NCI-H345 treated with DMSO at 0.1 percent for 48 hours (cell line): ENCODE measurements at regions not wholly inside any gene's neighbourhood (a gene's known extent, or its start where the extent isn't known, plus 50 kb on each side); places are given as distances from the start of the nearest gene placed in this dataset.
"Not testable (repeated sequence)": the region's sequence is repeated elsewhere in the genome, so short reads cannot be mapped to it uniquely, and the experiment has no call there.

ENCODE experiments used
- DNase-seq: peaks from one replicate; lab custom pipeline; 2025; ENCODE audit not compliant: unreplicated experiment; lab: John Stamatoyannopoulos, UW

DNA sequence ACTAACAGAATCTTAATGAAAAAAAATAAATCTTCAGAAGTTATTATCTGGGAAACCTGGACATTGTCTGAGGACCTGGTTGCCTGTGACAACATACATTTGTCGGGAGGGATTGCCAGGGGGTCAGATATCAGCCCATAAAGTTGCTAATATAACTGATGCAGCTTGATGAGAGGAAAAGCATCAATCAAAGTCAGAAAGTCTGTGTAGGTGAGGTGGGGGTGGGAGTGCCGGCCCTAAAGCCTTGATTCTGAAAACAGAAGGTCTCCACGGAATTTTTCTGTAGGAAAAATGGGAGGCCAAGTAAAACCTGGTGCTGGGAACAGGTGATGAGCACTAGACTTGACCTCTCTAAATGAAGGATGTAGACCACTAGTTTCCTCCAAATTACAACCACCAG is 281.8 kb downstream of the FGFR2 start:
- DNase-seq: no peak

DNA sequence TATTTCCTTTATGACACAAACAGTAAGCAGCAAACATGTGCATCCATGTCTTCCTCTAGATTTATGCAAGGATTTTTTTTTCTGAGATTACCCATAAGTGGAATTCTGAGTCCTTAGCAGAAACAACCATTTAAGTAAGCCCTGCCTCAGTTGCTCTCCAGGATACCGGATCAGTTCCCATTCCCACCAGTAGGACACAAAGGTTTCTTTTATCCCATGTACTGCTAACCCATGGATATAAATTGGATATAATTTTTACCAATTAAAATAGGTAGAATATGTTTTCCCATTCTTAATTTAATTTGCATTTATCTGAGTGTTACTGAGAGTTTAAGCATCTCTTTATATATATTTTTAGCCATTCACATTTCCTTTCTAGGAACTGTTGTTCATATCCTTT is 280.9 kb downstream of the FGFR2 start:
- DNase-seq: no peak

- peak; percentile 68 for DNase-seq
These were observed 276.2 kb downstream of the FGFR2 start for GRCh38 chr10:121322046-121322445.

GRCh38 chr10:121322776-121323175 is 275.5 kb downstream of the FGFR2 start:
- DNase-seq: no peak

DNA sequence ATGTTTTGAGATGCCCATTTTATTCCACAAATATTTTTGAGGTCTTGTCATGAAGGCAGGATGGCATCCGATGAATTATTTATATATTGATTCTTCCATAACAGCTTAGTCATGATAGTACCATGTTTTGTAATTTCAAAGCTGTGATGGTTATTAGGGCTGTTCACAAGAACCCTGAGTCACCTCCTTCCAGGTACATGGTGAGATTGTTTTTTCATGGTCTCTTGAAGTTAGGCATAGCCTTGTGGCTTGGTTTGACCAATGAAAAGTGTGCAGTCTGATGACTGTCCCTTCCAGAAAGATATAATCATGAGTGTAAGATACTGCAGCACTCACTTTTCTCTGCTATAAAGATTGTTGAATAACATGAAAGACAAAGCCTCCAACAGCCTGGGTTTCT is 274.8 kb downstream of the FGFR2 start:
- DNase-seq: no peak

DNA sequence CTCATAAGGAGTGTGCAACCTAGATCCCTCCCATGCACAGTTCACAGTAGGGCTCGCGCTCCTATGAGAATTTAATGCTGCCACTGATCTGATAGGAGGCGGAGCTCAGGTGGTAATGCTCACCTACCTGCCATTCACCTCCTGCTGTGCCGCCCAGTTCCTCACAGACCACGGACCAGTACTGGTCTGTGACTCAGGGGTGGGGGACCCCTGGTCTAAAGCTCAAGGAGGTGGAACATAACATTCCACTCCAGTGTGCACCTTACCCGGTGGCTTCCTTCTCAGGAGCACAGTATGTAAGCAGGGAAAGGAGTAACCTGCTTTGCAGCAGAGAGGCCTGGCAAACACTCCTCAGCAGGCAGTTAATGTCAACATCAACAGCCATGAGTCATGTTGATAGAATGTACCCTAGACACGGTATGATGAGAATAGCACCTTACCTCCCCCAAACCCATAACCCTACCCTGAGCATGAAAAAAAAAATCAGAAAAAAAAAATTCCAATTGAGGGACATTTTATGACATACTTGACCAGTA is 273.5 kb downstream of the FGFR2 start:
- no peak for DNase-seq

GRCh38 chr10:121325490-121326231 is 272.6 kb downstream of the FGFR2 start:
- DNase-seq: no peak

DNA sequence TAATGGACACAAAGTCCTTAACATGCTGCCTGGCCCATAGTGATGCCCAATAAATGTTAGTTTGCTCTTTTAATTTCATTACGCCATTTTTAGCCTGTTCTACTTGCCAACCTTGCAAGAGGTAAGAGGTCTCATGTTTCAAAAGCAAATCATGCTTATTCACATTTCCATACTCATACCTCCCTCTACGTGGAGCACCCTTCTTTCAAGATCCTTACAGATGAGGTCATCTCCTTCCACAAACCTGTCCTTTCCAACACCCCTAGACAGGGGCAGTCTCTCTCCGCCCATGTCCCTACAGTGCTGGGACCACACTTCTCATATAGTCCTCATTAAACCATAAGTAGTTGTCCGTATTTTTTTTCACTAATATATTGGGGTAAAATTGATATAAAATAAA is 271.3 kb downstream of the FGFR2 start:
- no peak for DNase-seq

GRCh38 chr10:121327727-121328126 is 270.5 kb downstream of the FGFR2 start:
- DNase-seq: no peak

- not testable (repeated sequence) for DNase-seq
These were observed 268.6 kb downstream of the FGFR2 start for GRCh38 chr10:121329631-121330030.

GRCh38 chr10:121330563-121330962 is 267.7 kb downstream of the FGFR2 start:
- no peak for DNase-seq

GRCh38 chr10:121332353-121332752 is 265.9 kb downstream of the FGFR2 start:
- no peak for DNase-seq

DNA sequence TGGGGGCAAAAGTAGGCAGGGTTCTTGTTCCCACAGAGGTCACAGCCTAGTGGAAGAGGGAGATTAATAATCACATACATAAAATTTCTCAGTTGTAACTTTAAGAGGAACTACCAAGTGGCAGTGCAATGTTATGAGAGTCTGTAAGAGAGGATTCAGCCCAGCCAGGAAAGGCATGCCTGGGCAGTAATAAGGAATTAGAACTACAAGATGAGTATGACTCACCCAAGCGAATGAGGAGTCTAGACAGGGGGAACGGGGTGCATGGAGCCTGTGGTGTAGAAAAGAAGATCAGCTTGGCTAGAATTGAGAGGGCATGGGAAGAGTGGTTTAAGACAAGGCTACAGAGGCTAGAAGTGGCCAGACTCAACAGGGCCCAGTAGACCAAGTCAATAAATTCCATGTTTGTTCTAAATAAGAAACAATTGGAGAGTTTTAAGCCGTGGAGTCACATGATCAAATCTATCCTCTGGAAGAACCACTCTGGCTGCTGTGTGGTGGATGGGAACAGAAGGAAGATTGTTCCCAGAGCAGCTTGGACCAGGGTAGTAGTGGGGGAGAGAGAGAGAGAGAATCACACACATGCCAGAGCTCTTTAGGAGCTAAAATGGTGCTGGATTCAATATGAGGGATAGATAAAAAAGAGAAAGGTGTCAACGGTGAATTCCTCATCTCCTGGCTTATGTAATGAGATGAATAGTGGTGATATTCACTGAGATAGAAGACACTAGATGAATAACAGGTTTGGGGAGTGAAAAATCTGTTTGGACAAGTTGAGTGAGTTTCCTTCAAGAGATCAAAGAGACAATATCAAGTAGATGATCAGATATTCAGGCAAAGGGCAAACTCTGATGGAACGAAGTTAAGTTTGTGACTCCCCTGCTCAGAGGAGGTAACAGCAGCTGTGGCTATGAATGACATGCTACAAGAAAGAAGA is 265.1 kb downstream of the FGFR2 start:
- DNase-seq: no peak

DNA sequence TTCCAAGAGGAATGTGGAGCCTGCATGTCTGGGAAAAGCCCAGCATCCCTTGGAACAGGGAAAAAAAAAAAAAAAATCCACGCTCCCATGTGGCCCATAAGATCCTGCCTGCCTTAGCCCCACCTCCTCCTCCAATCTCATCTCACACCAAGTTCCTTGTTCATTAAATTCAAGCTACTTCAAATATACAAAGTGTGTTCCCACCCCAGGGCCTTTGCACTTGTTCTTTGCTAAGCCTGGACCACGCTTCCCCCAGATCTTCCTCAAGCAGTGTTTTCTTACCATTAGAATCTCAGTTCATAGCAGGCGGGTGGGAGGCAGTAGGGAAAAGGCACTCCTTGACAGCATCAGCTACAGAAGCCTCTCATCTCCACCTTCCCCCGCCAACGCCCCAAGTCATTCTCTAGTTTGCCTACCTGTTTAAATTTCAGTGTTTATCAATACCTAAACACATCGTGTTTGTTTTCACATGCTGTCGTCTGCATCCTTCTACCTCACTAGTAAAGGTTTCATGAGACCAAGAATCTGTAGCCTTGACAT is 262.8 kb downstream of the FGFR2 start:
- DNase-seq: no peak

DNA sequence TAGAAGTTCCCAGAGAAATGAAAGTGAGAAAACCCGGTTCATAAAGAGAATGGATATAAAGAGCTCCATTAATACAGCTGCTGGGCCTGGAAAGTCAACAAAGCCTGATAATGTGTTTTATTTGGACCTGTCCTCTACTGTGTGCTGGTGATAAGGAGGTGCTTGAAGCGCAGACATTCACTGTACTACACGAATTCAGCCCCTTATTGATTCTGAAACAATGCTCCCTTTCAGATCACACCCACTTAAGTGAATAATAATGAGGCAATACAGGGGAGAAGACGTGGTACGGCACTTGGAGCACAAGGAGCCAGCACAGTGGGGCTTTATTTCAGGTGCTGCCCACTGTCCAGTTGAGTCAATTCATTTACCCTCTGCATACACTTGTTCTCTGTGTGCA is 260.8 kb downstream of the FGFR2 start:
- DNase-seq: peak; percentile 17

DNA sequence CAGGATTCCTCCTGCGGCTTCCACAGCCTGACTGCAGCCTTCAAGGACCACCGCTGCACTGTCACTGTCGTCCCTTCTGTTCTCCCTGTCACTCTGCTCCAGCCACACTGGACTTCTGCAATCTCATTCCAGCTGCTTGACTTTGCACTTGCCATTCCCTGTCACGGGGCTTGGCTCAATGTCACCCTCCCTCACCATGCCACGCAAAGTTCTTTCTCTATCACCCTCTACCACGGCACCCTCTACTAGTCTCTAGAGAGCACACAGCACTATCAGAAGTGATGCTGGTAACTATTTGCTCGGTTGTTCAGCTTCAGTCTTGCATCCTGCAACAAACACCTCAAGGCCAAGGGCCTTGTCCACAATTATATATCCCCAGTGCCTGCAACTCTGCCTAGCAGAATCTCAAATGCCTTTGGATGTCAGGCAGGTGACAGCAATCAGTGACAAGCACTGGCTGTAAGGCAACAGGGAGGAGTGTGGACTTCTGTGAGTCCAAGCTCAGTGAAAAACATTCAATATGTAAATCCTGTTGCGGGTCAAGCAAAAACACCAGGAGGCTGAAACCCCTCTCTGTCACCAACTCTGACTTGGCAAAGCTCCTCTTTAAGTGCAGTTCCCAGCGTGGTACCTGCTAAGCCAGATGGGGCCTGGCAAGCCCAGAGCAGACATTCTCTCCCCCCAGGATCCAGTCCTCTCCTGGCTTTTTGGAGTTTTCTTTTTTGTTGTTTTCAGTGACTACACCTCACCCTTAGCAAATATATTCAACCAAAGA is 259.9 kb downstream of the FGFR2 start:
- no peak for DNase-seq

DNA sequence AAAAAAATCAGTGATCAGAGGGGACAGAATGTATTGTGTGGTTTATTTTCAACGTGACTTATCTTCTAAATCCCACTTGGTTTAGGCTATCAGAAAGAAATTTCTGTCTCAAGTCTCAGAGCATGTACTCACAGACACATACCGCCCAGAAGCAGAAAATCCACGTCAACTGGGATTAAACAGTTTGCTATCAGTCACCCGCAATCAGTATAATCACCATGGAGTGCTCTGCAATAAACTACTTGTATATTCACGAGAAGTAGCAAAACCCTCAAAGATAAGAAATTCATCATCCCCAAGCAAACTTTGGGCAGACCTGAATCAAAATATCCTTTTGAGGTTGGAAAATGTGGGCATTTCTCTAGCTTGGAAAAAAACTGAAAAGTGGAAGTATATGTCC is 259.1 kb downstream of the FGFR2 start:
- no peak for DNase-seq

GRCh38 chr10:121340271-121340831 is 257.9 kb downstream of the FGFR2 start:
- DNase-seq: no peak

DNA sequence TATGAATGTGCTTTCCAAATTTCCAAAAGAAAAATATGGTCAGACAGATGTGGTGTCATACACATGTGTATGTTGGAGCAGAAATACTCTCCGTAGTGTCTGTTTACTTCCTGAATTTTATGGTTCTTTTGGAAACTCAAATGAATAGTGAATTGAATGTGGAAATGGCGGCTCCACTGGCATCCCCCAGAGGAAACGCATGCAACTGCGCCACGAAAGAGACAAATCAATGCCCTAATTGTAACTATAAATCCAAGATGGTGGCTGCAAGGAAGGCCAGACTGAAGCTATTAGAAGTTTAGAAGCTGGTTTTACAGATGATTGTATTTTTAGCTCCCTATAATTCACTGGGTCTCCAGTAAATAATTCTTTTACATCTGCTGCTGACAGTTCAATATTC is 246.7 kb downstream of the FGFR2 start:
- no peak for DNase-seq

DNA sequence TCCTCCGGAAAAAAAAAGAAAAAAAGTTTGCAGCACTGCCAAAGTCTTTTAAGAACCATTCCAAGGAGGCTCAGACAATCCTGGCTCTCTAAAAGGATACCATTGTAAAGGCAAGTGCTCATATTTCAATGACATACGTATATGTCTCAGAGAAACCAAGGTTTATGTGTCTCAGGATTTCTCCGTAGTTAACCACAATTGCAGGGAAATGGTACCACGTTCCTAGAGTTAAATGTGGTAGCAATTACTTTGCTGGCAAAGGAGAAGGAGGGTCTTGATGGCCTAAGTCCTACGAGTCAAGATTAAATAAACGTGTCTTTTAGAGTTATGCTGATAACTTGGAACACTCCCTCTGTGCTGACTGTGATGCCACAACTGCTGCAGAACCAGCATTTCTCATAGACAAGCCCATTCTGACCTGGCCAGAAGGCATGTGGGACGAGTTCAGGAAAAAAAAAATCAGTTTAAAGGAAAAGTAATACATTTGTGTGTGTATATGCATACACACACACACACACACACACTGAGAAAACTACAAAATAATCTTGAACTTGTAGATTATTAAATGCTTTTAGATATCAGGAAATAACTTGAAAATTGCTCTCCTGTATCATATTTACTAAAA is 245.9 kb downstream of the FGFR2 start:
- DNase-seq: no peak
